HG03565 (cell line): ENCODE measurements at regions not wholly inside any gene's neighbourhood (a gene's known extent, or its start where the extent isn't known, plus 50 kb on each side); places are given as distances from the start of the nearest gene placed in this dataset.
"Not testable (repeated sequence)": the region's sequence is repeated elsewhere in the genome, so short reads cannot be mapped to it uniquely, and the experiment has no call there.

ENCODE experiments used
- ATAC-seq: cut with Tn5 transposase; IDR thresholded peaks from one replicate; pipeline ENCODE4 v1.9.1; 2021; ENCODE audit warnings: mild to moderate bottlenecking, moderate library complexity; ENCODE audit not compliant: unreplicated experiment

GRCh38 chr13:44887515-44887914, 101.8 kb downstream of the NUFIP1 start:
- no peak for ATAC-seq

GRCh38 chr13:44884076-44884729, 105.1 kb downstream of the NUFIP1 start:
- no peak for ATAC-seq

- ATAC-seq, result no peak
Observed at GRCh38 chr13:44879452-44880058, 109.7 kb downstream of the NUFIP1 start.

GRCh38 chr13:44876782-44877324, 112.4 kb downstream of the NUFIP1 start:
- ATAC-seq, result no peak

- no peak for ATAC-seq
Observed at GRCh38 chr13:44874886-44875630, 114.2 kb downstream of the NUFIP1 start.

GRCh38 chr13:44874176-44874575, 115.1 kb downstream of the NUFIP1 start:
- no peak for ATAC-seq

GRCh38 chr13:44873461-44873860, 115.8 kb downstream of the NUFIP1 start:
- ATAC-seq, result no peak

GRCh38 chr13:44872751-44873150, 116.5 kb downstream of the NUFIP1 start:
- no peak for ATAC-seq

- ATAC-seq, result no peak
Observed at GRCh38 chr13:44870456-44870929, 118.8 kb downstream of the NUFIP1 start.

- ATAC-seq, result no peak
Observed at GRCh38 chr13:44869167-44869566, 120.1 kb downstream of the NUFIP1 start.

GRCh38 chr13:44868397-44868796, 120.9 kb downstream of the NUFIP1 start:
- peak; percentile 95 for ATAC-seq

GRCh38 chr13:44867825-44868224, 121.4 kb downstream of the NUFIP1 start:
- no peak for ATAC-seq

- no peak for ATAC-seq
Observed at GRCh38 chr13:44866411-44866911, 122.8 kb downstream of the NUFIP1 start.

GRCh38 chr13:44865722-44866410, 123.4 kb downstream of the NUFIP1 start:
- ATAC-seq, result no peak

- ATAC-seq, result not testable (repeated sequence)
Observed at GRCh38 chr13:44863641-44864040, 125.6 kb downstream of the NUFIP1 start.

- no peak for ATAC-seq
Observed at GRCh38 chr13:44860454-44860853, 128.8 kb downstream of the NUFIP1 start.

GRCh38 chr13:44857736-44858135, 131.5 kb downstream of the NUFIP1 start:
- no peak for ATAC-seq

GRCh38 chr13:44857061-44857460, 132.2 kb downstream of the NUFIP1 start:
- no peak for ATAC-seq

- no peak for ATAC-seq
Observed at GRCh38 chr13:44855860-44856259, 133.4 kb downstream of the NUFIP1 start.

GRCh38 chr13:44854313-44855060, 134.8 kb downstream of the NUFIP1 start:
- ATAC-seq, result no peak
